GM23338 (cell line): ENCODE measurements at regions not wholly inside any gene's neighbourhood (a gene's known extent, or its start where the extent isn't known, plus 50 kb on each side); places are given as distances from the start of the nearest gene placed in this dataset.

Source experiments
- CREB1 ChIP-seq: fragments of 250-450 bp; sonication (Bioruptor Pico); IDR thresholded peaks from 2 replicates; pipeline ENCODE4 v1.5.0; 2020; ENCODE audit warnings: low read depth, mild to moderate bottlenecking, moderate library complexity
- CTCF ChIP-seq, 2 experiments: fragments of 200-600 bp in 1 of 2; sonication (generic) in 1 of 2; conservative IDR thresholded peaks; 2 replicates each; pipeline versions ENCODE4 v1.5.1 to v1.6.1; 2016 to 2017; ENCODE audit warnings: antibody characterized with exemption in 2 of 2, low read depth in 2 of 2, mild to moderate bottlenecking in 2 of 2, moderate library complexity in 1 of 2
- EZH2 ChIP-seq: fragments of 200-600 bp; sonication (generic); IDR thresholded peaks from one replicate; pipeline ENCODE4 v1.8.0; 2017; ENCODE audit warnings: antibody characterized with exemption, mild to moderate bottlenecking, low read depth; ENCODE audit not compliant: unreplicated experiment
- EZH2phosphoT487 ChIP-seq: fragments of 200-600 bp; sonication (generic); IDR thresholded peaks from one replicate; pipeline ENCODE4 v1.8.1; 2018; ENCODE audit warnings: antibody characterized with exemption; ENCODE audit not compliant: unreplicated experiment
- NANOG ChIP-seq: IDR thresholded peaks from 2 replicates; pipeline ENCODE4 v1.6.1; 2016; ENCODE audit warnings: antibody characterized with exemption, borderline replicate concordance
- POLR2AphosphoS5 ChIP-seq: IDR thresholded peaks from 2 replicates; pipeline ENCODE4 v1.6.1; 2016; ENCODE audit warnings: antibody characterized with exemption, low read depth
- REST ChIP-seq: IDR thresholded peaks from one replicate; pipeline ENCODE4 v1.6.1; 2018; ENCODE audit warnings: antibody characterized with exemption; ENCODE audit not compliant: unreplicated experiment
- STAT1 ChIP-seq: IDR thresholded peaks from one replicate; pipeline ENCODE4 v1.6.1; 2016; ENCODE audit warnings: antibody characterized with exemption; ENCODE audit not compliant: unreplicated experiment
- ZNF114 ChIP-seq: fragments of 250-450 bp; sonication (Bioruptor Pico); IDR thresholded peaks from 2 replicates; pipeline ENCODE4 v1.5.0; 2020; ENCODE audit warnings: mild to moderate bottlenecking, moderate library complexity
- ZNF331 ChIP-seq: fragments of 250-450 bp; sonication (Bioruptor Pico); IDR thresholded peaks from 2 replicates; pipeline ENCODE4 v1.5.0; 2020; ENCODE audit warnings: low read depth, mild to moderate bottlenecking, moderate library complexity

- TF ChIP-seq EZH2 (no peak), REST (no peak), CTCF (conservative IDR thresholded peaks at IDR 0.05; ENCODE audit: low read depth in 2 of 2) (no peak), ZNF331 (CRISPR knock-in tag) (no peak), CREB1 (CRISPR knock-in tag) (no peak), EZH2phosphoT487 (no peak), NANOG (no peak), ZNF114 (no peak), STAT1 (no peak), POLR2AphosphoS5 (no peak)
These were observed 296.4 kb upstream of the DLGAP1 start for GRCh38 chr18:4751523-4751922.
